HG02870 (cell line): ENCODE measurements at regions not wholly inside any gene's neighbourhood (a gene's known extent, or its start where the extent isn't known, plus 50 kb on each side); places are given as distances from the start of the nearest gene placed in this dataset.
"Not testable (repeated sequence)": the region's sequence is repeated elsewhere in the genome, so short reads cannot be mapped to it uniquely, and the experiment has no call there.

Experiments used
- ATAC-seq: cut with Tn5 transposase; IDR thresholded peaks from one replicate; pipeline ENCODE4 v1.9.1; 2021; ENCODE audit warnings: mild to moderate bottlenecking, moderate library complexity; ENCODE audit not compliant: unreplicated experiment

DNA sequence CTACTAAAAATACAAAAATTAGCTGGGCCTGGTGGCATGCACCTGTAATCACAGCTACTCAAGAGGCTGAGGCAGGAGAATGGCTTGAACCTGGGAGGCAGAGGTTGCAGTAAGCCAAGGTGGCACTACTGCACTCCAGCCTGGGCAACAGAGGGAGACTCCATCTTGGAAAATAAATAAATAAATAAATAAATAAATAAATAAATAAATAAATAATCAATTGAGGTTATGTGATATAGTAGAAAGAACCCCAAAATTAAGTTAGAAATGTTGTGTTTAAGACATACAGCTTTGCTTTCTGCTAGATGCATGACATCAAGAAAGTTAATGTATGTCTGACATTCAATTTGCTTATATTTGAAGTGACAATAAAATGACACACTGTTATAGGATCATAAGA, 1277.7 kb upstream of the ADGRL2 start:
- not testable (repeated sequence) for ATAC-seq

DNA sequence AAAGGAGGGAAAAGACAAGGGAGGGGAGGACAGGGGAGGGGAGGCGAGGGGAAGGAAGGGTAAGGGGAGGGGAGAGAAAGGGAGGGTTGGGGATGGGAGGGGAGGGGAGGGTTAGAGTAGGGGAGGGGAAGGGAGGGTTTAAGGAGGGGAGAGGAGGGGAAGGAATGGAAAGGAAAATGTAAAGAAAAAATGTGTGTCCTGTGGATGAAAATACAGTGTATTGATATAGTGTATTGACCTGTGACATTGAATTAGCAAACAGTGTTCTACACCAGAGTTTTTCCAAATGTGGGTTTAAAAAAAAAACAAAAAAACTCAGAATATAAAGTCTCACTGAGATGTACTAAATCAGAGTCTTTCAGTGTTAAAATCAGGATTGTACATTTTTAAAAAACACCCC, 1279.8 kb upstream of the ADGRL2 start:
- ATAC-seq = no peak

DNA sequence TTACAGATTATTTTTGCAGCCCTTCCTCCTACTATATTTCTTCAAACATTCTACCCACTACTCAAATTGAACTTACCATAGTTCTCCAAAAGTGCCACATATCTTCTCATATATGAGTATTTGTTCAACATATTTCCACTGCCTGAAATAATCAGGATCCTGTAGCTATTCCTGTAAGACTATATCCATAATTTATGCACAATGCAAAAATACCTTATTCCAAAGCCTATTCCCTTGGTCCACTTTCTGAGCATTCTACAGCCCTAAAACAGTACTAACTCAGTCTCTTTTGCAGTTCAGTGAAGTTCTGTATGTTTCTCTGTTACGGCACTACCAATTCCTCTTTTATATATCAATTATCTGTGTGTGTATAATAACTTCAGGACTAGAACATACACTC, 1283.7 kb upstream of the ADGRL2 start:
- no peak for ATAC-seq

DNA sequence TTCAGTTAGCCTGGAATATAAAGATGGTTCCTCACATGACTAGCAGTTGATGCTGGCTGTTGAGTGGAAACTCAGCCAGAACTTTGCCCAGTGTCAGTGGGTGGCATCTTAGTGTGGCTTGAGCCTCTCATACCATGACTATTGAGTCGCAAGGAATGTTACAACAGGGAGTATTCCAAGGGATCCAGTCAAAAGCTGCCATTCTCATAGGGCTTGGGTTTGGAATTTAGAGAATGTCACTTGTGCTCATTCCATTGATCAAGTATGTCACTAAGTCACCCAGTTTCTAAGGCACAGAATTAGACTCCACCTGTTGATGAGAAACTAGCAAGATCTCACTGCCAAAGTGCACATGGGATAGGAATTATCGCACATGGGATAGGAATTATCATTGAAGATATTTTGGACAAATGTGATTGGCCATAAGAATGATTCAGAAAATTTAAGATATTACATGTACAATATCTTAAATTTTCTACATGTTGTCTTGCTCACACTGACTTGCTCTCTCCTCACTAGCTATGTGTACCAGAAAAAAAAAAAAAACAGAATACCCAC, 1290.7 kb upstream of the ADGRL2 start:
- no peak for ATAC-seq

DNA sequence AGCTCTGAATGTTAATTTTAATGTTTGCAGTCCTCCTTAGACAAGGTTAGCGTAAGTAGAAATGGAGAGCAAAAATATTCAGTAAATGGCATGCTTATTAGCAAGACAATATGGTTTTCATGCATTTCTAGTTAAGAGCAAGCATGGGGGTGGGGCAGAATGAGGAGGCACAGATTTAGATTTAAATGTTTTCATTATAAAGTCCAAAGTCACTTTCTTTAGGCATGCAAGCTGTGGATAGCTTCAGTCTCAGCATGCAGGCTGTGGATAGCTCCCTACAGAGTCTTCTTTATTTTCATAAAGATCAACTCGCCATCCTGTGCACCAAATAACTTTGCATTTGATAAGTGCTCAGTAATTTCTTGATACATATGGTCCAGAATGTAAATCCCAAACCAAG, 1294.5 kb upstream of the ADGRL2 start:
- no peak for ATAC-seq

DNA sequence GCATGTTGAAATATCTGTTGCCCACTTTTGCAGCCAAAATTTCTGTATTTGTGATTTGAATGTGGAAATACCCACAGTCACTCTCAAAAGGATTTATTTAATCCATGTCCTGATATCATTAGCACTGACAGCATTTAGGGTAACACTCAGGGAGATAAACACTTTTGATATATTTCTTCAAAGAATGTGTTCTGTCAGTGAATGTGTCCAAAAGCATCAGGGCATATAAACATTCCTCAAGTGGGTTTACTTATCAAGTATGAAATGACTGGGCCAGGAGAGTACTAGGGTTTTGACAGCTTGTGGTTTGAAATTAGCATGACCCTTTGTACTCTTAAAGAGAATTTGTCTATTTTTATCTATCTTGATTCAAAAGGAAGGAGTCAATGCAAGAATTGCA, 1302.1 kb upstream of the ADGRL2 start:
- ATAC-seq = no peak

DNA sequence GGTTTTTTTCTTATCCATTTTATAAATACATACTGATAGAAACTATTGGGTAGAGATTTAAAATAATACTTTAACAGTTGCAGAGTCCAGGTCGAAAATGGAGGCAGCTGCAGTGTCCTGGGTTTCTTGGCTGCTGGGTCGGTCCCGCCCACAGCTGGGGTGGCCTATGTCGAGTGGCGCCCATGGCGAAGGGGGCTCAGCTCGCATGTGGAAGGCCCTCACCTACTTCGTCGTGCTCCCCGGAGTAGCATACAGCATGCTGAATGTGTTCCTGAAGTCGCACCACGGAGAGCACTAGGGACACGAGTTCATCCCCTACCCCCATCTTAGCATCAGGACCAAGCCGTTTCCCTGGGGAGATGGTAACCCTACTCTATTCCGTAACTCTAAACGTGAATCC, 1304.9 kb upstream of the ADGRL2 start:
- ATAC-seq = no peak

DNA sequence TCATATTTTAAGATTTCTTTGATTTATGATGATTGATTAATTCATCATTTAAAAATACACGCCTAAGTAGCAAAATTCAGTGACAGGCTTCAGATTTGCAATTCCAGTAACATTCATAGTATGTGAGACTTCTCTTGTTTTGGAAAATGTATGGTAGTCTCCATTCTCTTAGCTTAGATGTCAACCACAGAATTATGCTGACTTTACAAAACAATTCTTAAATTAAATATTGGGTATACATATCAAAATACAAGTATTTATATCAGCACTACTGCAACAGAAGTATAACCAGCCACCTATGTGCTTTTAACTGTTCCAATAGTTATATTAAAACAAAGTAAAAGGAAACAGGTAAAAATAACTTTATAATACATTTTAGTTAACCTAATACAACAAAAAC, 1328.6 kb upstream of the ADGRL2 start:
- ATAC-seq = no peak

DNA sequence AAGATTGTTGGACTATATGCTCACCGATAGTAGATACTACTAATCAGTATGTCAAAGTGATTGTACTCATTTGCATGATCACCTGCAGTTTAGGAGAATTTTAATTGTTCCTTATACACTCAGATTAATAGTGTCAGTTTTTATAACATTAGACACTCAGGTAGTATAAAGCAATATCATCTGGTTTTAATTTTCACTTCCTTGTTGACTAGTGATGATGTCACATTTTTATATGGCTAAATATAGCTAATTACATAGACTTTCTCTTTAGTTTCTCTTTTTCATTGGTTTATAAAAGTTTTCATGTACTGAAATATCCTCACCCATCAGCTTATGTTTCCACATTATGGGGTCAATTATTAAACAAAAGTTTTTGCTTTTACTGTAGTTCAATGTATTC, 1332.4 kb upstream of the ADGRL2 start:
- ATAC-seq = no peak

DNA sequence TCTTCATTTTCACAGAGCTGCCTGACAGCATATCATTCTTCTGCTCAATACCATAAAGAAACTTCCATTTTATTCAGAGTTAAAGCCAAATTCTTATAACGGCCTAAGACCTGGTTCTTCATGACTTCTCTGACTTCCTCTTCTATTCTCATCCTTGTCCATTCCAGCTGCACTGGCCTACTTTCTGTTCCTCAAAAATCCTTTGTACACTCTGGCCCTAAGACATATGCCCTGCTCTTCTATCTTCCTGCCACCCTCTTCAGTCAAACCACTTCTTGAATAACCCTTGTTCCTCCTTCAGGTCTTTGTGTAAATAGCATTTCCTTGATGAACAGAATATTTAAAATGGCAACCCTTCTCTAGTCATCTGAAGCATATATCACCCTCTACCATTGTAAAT, 1338.7 kb upstream of the ADGRL2 start:
- no peak for ATAC-seq

DNA sequence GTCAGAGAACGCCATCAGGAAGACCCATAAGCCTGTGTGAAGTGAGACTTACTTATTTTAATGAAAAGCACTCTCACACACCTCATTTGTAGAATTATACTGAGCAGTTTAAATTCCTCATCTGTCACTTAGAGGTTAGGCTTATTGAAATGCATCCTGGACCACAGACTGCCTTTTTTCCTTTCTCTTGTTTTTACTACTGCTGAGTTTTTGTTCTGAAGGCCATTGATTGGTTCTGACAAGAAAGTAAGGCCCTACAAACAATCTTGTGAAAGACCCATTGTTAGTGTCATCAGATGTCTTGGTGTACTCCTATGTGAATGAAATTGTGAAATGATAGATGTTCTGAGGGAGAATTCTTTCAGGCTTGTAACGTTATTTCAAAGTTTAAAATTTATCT, 1343.3 kb upstream of the ADGRL2 start:
- no peak for ATAC-seq

DNA sequence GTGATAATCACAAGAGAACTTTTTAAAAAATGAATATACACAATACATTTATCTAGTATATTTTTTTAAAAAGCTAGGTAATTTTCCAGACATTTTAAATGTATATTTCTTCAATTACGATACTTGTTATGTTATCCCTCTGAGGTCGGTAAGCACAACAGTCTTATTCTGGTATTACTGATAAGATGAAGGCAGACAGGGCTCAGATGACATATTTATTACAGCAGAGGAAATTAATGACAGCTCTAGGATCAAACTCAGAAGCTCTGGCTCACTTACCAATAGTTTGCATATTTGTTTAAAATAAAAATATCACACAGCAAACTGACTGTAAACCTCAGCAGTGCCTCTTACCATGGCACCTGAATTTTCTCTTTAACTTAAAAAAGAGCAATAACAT, 1347.0 kb upstream of the ADGRL2 start:
- ATAC-seq = no peak

DNA sequence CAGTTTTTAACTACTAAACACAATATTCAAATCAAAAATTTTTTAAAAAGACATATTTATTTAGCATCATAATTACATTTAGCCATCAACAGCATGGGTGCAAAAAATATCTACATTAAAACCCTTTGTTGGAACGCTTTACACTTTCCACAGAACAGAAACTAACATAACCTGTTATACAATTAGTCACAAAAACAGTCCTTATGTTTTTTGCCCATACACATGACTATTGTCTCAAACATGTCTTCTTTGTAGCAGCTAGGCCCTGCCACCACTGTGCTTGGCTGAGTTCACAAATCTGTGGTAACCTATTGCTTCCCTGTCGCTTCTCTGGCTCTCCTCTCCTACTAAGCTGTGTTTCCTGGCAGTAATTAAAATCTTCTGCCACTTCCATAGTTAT, 1350.0 kb upstream of the ADGRL2 start:
- ATAC-seq = no peak

DNA sequence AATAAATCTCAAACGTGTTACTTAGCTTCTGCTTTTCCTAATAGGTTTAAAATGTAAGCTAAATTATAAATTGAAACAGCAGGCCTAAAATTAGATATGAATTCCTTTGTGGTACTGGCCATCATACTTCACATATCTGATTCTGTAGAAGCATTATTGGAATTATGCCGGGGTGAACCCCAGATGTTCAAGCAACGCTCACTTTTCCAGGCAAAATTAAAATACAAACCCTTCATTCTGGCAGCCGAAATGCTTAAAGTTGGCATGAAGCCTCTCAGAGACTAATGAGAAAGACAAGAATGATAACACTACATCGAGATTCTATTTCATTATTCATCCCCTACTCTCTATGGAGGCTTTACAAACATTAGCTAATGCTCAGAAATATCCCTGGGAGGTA, 1352.7 kb upstream of the ADGRL2 start:
- ATAC-seq = no peak

DNA sequence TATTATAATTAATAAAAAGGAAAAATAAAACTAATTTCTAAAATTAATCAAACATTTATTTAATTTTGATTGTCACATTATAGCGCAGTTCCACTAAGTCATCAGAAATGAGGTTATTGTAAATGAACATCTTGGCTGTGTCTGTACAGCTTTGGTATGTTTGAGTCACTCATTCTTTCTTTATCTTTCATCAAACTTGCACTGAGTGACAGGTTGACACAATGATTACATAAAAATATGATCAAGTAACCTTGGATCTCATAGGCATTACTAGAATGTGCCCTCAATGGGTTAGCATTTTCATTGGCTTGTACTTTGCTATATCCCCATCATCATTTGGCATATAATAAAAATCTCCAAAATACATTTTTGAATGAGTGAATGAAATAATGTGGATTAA, 1353.2 kb upstream of the ADGRL2 start:
- ATAC-seq = no peak

DNA sequence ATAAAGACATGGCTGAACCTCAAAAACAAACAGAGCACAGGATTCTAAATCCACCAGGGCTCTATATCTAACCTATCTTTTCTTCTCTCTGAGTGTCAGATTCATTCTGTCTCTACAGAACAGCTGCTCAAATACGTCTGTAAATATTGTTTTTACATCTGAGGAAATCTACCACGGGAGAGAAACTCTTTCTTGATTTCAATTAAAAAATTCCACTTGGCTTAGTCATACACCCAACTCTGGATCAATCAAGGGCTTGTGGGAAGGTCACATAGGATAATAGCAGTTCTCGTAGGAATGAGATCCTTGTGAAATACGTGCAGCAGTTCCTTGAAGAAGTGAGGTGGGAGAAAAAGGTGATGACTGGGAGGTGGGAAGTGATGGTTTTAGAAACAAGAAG, 1355.7 kb upstream of the ADGRL2 start:
- no peak for ATAC-seq

DNA sequence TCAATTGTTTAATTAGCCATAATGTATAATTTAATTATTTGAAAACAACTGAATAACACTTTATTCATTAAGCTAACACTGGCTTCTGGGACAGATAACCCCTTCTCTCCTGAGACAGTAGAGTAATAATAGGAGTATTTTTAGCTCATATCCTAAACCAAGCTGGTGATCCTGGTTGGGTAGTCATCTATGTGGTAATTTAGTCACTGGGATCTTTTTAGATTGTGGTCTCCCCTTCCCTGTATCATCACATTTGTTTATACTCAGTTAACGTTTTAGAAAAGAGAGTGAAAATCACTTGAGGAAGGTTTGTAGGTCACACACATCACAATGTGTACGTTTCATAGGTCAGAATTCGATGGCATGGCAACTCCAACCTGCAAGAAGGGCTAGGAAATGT, 1356.6 kb upstream of the ADGRL2 start:
- no peak for ATAC-seq

DNA sequence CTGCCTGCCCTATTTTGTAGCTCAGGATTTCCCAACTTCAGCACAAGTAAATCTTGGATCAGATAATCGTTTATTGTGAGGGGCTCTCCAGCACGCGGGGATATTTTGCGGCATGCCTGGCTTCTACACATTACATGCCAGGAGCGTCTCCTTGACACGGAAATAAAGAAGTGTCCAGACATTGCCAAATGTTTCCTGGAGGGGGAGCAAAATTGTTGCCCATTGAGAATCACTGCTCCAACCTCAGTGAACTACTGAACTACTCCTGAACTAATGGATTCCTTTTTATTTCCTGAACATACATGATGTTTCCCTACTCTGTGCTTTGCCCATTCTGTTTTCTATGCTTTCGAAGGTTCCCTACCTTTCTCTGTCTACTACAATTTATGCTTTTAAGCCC, 1359.1 kb upstream of the ADGRL2 start:
- ATAC-seq = no peak

DNA sequence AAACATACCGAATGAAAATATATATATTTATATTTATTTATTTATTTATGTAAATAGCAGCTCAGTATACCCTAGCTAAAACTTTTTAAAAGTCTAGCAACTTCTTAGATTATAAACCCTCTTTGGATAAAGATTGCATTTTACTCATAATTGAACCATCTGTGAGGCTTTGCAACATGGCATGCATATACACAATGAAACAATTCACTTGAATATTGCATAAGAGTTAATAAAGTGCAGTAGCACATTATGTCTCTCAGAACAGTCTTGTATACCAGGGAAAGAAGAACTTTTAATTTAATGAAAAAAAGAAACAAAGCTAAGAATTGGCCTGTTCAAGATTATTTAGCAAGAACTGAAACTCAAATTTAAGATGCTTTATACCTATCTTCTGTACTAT, 1363.9 kb upstream of the ADGRL2 start:
- no peak for ATAC-seq

DNA sequence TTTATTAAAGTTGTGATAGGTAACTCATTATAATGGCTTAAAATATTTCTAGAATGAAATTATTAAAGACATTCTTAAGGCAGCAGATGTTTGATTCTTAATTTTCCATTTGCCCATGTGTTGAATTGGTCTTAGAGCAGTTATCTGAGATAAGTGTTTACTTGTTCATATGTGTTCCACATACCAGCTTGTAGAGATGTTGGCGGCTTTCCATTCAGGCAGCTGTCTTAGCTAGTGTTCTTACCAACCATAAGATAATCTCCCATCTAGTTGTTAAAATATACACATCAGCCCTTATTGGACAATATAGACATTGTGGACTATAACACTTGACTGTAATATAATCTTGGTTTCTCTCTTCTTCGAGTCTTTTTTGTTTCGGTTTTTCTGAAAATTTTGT, 1372.9 kb upstream of the ADGRL2 start:
- no peak for ATAC-seq

DNA sequence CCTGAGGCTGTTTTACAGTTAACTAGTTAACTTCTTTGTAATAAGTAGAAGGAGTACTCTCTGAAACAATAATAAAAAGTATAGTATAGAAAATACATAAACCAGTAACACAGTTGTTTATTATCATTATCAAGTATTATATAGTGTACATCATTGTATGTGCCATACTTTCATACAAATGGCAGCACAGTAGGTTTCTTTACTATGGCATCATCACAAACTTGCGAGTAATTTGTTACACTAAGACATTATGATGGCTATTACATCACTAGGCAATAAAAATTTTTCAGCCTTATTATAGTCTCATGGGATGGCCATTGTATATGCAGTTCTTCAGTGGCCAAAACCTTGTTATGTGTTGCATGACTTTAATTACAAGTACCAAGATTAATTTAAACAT, 1376.5 kb upstream of the ADGRL2 start:
- ATAC-seq = no peak

DNA sequence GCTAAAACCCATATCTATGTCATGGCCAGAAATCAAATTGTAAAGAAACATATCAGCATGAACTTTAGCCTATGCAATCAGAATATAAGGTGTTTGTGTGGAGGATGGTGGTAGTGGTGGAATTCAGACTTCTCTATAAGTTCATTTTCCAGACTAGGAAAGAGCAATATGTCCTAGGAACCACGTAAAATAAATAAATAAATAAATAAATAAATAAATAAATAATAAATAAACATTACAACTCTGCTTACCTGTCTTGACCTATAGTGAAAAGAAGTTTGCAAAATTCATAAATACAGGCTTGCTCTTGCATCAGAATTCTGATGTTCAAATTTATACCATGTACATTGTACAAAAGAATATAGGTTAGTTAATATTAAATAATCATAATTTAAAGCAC, 1382.6 kb upstream of the ADGRL2 start:
- ATAC-seq = no peak

DNA sequence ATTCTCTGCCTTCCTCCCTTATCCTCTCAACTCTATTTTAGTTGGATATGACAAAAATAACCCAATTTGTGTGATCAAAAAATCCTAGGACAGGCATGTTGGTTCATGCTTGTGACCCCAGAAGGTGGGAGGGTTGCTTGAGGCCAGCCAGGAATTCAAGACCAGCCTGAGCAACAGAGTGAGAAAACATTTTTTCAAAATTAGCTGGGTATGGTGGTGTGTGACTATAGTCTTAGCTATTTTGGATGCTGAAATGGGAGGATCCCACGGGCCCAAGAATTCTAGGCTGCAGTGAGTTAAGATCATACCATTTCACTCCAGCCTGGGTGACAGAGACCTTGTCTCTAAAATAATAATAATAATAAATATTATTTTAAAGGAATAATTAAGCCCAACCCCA, 1383.1 kb upstream of the ADGRL2 start:
- no peak for ATAC-seq

DNA sequence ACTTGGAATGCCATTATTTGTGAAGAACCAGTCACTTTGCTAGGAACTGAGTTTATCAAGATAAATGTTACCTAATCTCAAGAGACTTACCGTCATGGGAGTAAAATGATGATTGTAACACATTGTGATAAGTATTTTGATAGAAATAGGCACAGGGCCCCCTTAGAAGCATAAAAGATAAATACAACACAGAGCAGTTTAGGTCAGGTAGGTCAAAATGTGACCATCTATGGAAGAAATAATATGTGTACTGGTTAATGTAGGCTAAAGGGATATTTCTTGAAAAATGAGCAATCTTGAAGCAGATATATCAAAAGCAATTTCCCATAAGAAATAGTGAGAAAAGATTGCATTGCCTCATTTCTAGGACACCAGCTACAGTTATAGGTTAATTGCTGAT, 1386.8 kb upstream of the ADGRL2 start:
- ATAC-seq = no peak
